NCI-H82 (cell line): ENCODE measurements at regions not wholly inside any gene's neighbourhood (a gene's known extent, or its start where the extent isn't known, plus 50 kb on each side); places are given as distances from the start of the nearest gene placed in this dataset.

Source experiments
- DNase-seq: peaks from one replicate; lab custom pipeline; 2025; lab: John Stamatoyannopoulos, UW

DNA sequence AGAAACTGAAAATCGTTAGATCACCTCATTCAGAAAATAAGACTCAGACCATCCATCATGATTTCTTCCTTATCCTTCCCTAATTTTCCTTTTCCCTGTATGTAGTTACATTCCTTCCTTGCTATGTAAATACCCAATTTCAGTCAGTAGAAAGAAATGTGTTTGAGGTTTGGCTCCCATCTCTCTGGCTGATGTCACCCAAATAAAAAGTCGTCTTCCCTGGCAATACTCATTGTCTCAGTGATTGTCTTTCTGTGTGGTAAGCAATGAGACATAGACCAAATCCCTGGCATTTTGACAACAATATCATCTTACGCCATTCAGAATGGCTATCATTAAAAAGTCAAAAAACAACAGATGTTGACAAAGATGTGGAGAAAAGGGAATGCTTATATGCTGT lies 303.9 kb upstream of the EDIL3 start:
- no peak for DNase-seq

DNA sequence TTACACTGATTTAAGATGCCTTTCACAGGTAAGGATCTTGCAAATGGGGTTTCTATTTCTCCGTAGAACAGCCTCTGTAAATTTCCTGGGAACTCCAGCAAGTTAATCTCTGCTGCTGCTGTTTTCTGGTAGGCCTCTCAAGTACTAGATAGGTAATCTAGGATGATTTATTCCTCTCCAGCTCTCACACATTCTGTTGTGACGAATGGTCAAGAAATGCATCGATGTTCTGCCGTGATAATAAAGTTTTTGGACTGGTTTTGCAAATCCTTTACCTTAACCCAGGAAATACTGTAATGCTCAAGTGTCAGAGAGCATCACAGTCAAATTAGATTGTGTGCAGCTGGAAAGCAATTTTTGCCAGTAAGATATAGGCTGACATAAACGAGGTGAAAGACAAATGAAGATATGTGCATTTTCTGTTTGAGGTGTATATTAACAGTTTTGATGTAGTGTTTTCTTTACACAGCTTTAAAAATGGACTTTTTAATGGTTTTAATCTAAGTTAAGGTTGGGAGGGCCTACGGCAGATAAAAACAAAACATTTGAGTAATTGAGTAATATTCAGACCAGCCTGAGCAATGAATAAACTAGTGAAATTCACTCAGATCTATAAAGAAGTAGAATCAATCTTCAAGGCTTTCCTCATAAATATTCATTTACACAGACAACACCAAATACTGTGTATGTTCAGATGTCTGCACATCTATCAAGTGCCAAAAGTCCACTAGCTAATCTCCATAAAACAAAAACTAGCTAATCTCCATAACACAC lies 300.6 kb upstream of the EDIL3 start:
- DNase-seq, result no peak

- DNase-seq, result no peak
Measured at GRCh38 chr5:84683594-84683993, 298.9 kb upstream of the EDIL3 start.

DNA sequence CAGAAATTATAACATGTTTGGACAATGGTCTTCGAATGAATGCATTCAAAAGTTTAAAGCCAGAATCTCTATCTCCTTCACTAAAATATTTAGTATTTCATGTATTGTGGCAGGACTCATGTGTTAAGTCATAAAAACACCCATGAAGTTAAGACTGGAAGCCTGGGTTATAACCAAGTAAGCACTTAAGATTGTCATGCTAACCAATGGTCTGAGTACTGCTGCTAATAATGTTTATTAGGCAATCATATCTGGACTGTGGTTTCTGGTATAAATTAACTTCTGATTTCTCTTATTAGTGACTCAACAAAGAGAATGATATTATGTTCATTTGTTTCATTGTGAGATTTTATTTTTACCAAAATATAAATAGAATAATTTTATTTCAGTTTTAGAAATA lies 297.9 kb upstream of the EDIL3 start:
- no peak for DNase-seq

DNA sequence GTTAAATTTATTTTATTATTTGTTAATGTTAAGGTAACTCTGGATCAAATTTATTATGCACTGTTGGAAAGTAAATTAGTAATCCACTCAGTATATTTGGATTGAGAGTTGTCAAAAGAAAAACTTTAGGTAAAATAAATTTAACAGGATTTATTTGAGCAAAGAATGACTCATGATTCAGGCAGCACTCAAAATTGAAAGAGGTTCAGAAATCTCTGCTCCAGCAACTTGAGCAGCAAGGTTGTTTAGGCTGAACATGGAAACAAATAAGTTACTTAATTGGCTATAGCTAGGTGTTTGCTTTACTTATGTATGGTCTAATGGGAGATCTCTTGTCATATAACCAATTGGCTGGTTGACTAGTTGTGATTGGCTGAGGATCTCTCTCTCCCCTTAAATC lies 296.2 kb upstream of the EDIL3 start:
- DNase-seq, result no peak

- no peak for DNase-seq
Measured at GRCh38 chr5:84673785-84674184, 289.1 kb upstream of the EDIL3 start.

- no peak for DNase-seq
Measured at GRCh38 chr5:84667576-84667975, 282.9 kb upstream of the EDIL3 start.

- DNase-seq, result no peak
Measured at GRCh38 chr5:84650429-84650828, 265.7 kb upstream of the EDIL3 start.

DNA sequence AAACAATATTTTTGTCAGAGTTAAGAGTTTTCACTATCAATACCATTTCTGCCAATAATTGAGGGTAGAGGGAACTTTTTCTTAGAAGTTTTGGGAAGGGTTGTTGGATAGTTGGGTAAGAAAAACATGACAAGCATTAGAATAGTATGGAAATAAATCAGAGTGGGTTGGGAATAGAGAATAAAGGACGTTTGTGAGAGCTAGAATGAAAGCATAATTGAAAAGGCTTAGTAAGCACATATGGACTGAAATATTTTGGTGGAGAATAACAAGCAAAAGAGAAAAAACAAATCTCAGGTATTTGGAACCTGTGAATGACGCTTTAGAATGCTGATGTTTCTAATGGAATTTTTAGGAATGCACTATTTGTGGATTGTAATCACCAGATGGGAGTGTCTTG lies 262.9 kb upstream of the EDIL3 start:
- no peak for DNase-seq

DNA sequence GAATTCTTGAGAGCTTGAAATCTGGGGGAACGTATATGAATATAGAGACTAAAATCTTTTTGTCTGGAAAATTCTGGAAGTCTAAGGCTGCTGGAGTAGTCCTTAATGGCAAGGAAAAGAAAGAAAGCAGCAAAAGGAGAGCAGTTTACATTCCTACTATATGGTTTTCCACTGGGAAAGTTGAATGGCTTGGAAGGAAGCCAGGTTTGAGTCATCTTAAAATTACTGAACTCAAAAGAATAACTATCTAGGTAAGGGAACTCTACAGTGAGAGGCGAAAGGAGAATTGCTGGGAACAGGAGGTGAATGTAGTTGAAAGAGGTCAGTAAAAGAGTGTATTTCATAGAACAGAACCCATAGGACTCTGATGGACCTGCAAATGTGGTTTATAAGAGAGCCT lies 258.1 kb upstream of the EDIL3 start:
- no peak for DNase-seq

- DNase-seq, result no peak
Measured at GRCh38 chr5:84642324-84642723, 257.6 kb upstream of the EDIL3 start.

- DNase-seq, result no peak
Measured at GRCh38 chr5:84637662-84638375, 253.1 kb upstream of the EDIL3 start.

- no peak for DNase-seq
Measured at GRCh38 chr5:84635235-84636055, 250.8 kb upstream of the EDIL3 start.

DNA sequence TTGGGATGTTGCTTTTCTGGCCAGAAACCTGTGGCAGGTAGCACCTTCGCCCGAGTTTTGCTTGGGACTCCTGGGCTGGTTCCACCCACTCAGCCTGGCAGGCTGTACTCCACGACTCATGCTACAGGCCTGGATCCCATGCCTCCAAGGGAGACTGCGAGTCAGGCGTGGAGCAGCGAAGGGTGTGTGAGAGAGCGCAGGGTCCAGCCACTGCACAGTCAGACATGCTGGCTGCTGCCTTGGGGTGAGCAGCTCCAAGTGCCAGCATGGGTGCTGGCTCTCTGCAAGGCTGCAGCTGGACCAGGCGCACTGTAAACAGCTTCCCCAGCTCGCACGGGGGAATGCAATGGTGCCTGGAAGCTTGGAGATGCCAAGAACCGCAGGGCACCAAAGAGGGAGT lies 249.6 kb upstream of the EDIL3 start:
- no peak for DNase-seq

GRCh38 chr5:84632418-84632817 lies 247.7 kb upstream of the EDIL3 start:
- DNase-seq, result no peak

- DNase-seq, result no peak
Measured at GRCh38 chr5:84628918-84629317, 244.2 kb upstream of the EDIL3 start.

- DNase-seq, result no peak
Measured at GRCh38 chr5:84623019-84623418, 238.3 kb upstream of the EDIL3 start.

- no peak for DNase-seq
Measured at GRCh38 chr5:84622461-84622860, 237.8 kb upstream of the EDIL3 start.

DNA sequence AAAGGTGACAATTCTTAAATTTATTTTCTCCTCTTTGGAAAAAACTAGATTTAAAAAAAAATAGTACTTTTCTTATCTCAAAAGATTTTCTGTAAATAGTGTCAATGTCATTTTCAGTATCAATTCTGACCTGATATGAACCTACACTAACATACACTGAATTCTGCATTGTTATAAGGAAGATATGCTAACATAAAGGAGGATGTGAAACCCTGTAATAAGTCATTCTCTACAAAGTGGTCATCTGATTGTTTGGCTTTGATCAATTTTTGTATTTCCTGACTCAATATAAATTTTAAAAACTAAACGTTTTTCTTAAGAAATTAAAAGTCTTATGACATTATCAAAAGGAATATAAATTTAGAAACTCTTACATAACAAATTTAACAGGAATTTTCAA lies 233.6 kb upstream of the EDIL3 start:
- no peak for DNase-seq

- no peak for DNase-seq
Measured at GRCh38 chr5:84614906-84615305, 230.2 kb upstream of the EDIL3 start.

DNA sequence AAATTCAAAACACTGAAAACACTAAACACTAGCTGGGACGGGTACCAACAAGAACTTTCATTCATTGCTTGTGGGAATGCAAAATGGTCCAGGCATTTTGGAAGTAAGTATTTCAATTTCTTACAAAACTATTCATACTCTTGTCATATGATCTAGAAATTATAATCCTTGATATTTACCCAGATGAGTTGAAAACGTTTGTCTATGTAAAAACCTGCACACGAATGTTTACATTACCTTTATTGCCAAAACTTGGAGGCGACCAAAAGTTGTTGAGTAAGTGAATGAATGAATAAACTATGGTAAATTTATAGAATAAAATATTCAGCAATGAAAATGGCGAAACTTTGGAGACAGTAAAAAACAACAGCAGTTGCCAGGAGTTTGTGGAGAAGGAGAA lies 222.1 kb upstream of the EDIL3 start:
- no peak for DNase-seq

GRCh38 chr5:84605241-84605640 lies 220.6 kb upstream of the EDIL3 start:
- no peak for DNase-seq
